HS-27A (cell line): ENCODE measurements at regions not wholly inside any gene's neighbourhood (a gene's known extent, or its start where the extent isn't known, plus 50 kb on each side); places are given as distances from the start of the nearest gene placed in this dataset.

Experiments used
- DNase-seq: peaks from one replicate; pipeline ENCODE4 v3.0.0-alpha.2; 2012; ENCODE audit warnings: low read depth, missing footprints

DNA sequence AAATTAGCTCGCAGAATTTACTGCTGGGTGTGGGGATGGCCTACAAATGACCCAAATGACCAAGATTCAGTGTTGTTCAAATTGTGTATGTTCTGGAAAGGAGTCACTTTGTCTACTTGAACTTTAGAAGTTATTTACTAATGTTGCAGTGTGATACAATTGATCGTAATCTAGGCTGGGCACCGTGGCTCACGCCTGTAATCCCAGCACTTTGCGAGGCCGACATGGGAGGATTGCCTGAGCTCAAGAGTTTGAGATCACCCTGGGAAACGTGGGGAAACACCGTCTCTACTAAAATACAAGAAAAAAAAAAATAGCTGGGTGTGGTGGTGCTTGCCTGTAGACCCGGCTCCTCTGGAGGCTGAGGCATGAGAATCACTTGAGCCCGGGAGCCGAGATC is 57.6 kb upstream of the TMPRSS2 start:
- DNase-seq: no peak

DNA sequence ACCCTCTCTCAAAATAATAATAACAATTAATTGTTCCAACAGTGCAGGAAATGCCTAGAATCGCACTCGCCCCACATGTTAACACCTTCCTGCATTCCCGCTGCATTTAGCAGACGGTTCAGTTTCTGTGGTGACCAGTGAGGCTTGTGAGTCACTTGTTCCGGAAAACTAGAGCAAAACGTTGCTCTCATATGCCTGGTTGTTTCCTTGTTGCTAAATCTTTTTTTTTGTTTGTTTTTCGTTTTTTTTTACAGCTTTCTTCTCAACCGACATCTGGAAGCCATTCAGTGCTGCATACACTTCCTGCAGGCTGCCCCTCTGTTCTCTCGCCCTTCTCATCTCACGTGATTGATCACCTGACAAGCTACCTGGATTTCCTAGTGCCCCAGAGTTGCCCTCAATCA is 56.9 kb upstream of the TMPRSS2 start:
- no peak for DNase-seq

DNA sequence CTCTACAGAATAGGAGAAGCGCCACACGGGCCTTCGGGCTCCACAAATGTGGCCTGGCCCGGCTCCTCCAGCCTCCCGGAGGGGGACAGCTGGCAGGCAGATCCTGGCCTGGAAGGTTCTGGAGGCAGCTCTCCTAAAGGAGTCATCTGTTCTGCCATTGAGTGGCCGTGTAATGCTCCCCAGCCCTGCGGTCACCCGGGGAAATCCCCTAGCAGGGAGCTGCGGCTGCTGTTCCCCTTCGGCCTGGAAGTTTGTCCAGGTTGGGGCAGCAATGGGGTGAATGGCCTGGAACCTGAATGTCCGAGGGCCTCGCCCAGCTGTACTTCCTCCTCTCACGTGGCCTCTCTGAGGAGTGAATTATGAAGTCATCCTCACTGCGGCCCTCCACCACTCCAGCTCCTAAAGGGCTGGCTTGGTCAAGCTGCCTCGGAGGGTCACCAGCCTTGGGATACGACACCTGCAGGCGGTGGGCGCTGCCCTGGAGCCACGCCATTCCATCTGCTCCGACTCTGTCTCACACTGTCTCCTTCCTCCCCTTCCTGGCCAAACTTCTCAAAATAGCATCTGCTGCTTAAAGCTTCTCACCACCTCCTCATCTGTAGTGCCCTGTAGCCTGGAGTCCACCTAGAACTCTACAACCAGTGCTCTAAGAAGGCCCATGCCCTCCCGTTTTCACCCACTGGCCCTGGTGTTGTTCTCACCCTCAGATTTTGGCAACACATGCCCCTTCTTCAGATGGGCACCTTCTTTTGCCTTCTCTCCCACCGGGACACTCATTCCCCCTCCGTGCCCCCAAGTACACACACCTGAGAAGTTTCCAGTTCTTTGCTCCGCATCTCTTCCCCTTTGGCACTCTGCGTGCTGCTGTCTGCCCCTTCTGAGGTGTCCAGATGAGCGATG is 54.4 kb upstream of the TMPRSS2 start:
- DNase-seq: no peak

DNA sequence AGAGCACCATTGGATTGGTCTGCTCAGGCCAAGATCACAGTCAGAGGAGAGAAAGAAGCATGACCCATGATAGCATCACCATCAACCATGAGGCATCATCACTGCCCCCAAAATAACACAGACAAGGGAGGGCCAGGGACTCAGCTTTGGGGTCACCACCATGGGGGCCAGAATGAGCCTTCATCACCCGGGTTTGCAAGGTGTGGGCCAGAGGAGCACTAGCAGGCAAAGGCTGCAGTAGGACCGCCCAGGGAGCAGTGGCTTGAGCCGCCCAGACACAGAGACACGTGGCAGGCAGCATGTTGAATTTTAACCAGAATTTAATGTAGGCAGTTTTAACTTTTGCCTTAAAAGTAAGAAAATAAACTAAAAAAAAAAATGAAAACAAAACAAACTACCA is 53.7 kb upstream of the TMPRSS2 start:
- no peak for DNase-seq

DNA sequence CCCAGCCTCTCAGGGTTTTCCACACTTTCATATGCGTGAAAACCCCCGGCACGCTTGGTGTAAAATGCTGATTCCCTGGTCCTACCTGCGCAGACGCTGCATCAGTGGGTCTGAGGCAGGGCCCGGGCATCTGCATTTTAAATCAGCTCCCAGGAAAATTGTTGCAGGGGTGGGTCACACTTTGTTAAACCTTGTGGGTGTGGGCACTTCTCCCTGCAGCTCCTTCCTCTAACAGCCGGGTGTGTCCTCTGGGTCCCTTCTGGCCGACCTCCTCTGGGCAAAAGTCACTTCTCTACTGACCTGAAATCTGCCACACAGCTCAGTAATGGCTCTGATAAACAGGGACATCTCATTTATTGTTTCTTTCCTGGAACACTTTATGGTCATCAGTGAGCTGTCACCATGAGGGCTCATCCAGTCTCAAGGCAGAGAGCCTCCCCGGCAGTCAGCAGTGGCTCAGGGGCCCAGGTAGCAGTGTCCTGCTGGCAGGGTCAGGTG is 52.8 kb upstream of the TMPRSS2 start:
- DNase-seq: no peak

DNA sequence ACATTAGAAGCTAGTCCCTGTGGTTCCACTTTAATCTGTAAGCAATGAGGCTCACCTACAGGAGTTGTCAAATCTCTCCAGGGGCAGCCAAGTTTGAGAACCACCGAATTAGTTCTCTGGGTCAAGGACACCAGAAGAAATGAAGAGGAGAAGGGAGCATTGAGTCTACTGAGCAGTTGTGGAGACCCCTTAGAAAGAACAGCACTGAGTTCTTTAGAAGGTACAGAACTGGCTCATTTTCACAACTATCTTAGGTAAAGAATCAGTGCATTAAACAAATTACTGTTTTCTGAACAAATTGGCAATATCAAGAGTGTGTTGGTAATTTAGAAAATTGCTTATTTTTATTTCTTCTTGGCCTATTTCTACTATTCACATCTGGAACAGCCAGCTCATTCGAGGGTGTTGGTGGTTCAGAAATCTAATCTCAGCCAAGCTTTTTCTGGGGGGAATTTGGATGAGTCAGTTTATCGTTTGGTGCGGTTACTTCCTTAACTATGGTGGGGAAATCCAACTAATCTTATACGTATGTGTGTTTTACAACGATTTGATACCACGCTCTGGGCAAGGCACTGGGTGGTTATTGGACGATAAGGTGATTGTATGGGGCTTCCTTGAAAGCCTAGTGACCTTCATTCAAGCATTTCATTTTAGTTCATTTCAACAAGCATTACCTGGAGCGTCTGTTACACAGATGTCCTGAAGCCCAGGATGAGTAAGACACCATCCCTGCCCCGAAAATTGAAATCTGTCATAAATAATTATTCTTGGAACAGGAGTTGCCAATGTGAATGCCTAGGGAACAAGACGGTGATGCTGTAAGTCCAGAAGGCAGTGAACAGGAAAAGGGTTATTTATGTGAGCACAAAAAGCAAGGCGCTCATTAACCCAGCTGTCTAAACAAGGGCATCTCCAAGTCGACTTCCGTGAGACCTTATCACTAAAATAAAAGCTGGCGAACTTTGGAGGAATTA is 52.0 kb upstream of the TMPRSS2 start:
- no peak for DNase-seq

DNA sequence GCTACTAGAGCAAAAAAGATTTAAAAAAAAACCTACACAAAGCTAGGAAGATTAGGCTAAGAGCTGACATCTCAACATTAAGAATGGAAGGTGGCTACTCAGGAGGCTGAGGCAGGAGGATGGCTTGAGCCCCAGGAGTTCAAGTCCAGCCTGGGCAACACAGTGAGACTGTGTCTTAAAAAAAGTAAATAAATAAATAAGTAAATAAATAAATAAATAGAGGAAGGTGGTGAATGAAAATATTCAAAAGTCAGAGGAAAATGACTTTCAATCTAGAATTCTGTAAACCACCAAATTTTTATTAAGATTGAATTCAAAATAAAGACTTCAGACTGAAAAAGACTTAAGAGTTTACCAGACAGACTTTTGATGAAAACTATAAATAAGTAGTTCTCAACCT is 50.9 kb upstream of the TMPRSS2 start:
- no peak for DNase-seq

DNA sequence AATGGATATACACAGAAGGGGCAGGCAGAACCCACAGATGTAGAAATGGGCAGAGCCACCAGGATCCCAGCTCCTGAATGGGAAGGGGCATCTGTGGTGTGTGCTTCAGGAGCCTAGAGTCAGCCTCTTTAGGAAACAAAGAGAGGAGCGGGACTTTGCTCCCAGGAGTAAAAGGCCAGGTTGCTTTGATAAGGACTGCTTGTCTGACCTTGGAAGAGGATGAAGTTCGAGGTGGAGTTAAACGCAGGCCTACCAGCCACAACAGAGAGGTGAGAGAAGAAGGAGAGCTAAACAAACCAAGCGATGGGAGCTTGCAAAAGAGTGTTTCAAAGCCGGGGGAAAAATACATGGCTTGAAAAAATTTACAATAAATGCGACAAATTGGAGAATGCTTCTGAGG is 49.9 kb upstream of the TMPRSS2 start:
- no peak for DNase-seq
